Keratinocyte (primary cell): ENCODE measurements at regions not wholly inside any gene's neighbourhood (a gene's known extent, or its start where the extent isn't known, plus 50 kb on each side); places are given as distances from the start of the nearest gene placed in this dataset.

Experiments
- CTCF ChIP-seq, 3 experiments: IDR thresholded peaks in 1 of 3; conservative IDR thresholded peaks in 1 of 3; optimal IDR thresholded peaks in 1 of 3; 2 replicates in 2 of 3; 3 replicates in 1 of 3; pipeline versions ENCODE3 to v1.5.1; 2011; ENCODE audit warnings: low read length in 3 of 3, mild to moderate bottlenecking in 3 of 3, moderate library complexity in 2 of 3, control low read depth in 1 of 3, inconsistent platforms in 1 of 3; ENCODE audit not compliant: insufficient read depth in 2 of 3; ENCODE audit errors: extremely low read depth in 1 of 3
- EZH2 ChIP-seq: IDR thresholded peaks from one replicate; pipeline ENCODE4 v1.6.1; 2012; ENCODE audit warnings: inconsistent platforms, mild to moderate bottlenecking, low read length, moderate library complexity

GRCh38 chrX:95995583-95995982 lies 689.1 kb upstream of the DIAPH2 start:
- TF ChIP-seq CTCF (optimal IDR thresholded peaks at IDR 0.05 in 1 of 3, IDR thresholded peaks at IDR 0.05 in 1 of 3, conservative IDR thresholded peaks at IDR 0.05 in 1 of 3; ENCODE audit: extremely low read depth in 1 of 3, insufficient read depth in 2 of 3, low read length in 3 of 3) (no peak), EZH2 (no peak)
